Activated T-cell treated with anti-CD3 and anti-CD28 coated beads for 4 hours (primary cell): ENCODE measurements at regions not wholly inside any gene's neighbourhood (a gene's known extent, or its start where the extent isn't known, plus 50 kb on each side); places are given as distances from the start of the nearest gene placed in this dataset.

ENCODE experiments used
- DNase-seq: peaks from one replicate; pipeline ENCODE4 v3.0.0-alpha.2; 2020

GRCh38 chr20:60064554-60065196, 106.5 kb downstream of the CDH26 start:
- DNase-seq = no peak

GRCh38 chr20:60065741-60066437, 107.7 kb downstream of the CDH26 start:
- no peak for DNase-seq

GRCh38 chr20:60066438-60066823, 108.2 kb downstream of the CDH26 start:
- no peak for DNase-seq

GRCh38 chr20:60068509-60068908, 110.3 kb downstream of the CDH26 start:
- DNase-seq = no peak

GRCh38 chr20:60069656-60070055, 111.4 kb downstream of the CDH26 start:
- no peak for DNase-seq

GRCh38 chr20:60070791-60071190, 112.6 kb downstream of the CDH26 start:
- no peak for DNase-seq

GRCh38 chr20:60071965-60072364, 113.7 kb downstream of the CDH26 start:
- DNase-seq = no peak

- no peak for DNase-seq
Measured at GRCh38 chr20:60073086-60073485, 114.9 kb downstream of the CDH26 start.

- no peak for DNase-seq
Measured at GRCh38 chr20:60073504-60073903, 115.3 kb downstream of the CDH26 start.

- no peak for DNase-seq
Measured at GRCh38 chr20:60074276-60074675, 116.1 kb downstream of the CDH26 start.

GRCh38 chr20:60078351-60079250, 120.4 kb downstream of the CDH26 start:
- DNase-seq = no peak

- DNase-seq = no peak
Measured at GRCh38 chr20:60080401-60080800, 122.2 kb downstream of the CDH26 start.

- no peak for DNase-seq
Measured at GRCh38 chr20:60085551-60086132, 127.4 kb downstream of the CDH26 start.

- DNase-seq = no peak
Measured at GRCh38 chr20:60086821-60087562, 128.8 kb downstream of the CDH26 start.

- no peak for DNase-seq
Measured at GRCh38 chr20:60087563-60088105, 129.4 kb downstream of the CDH26 start.

- no peak for DNase-seq
Measured at GRCh38 chr20:60088236-60088635, 130.0 kb downstream of the CDH26 start.

GRCh38 chr20:60090631-60091030, 132.4 kb downstream of the CDH26 start:
- no peak for DNase-seq

- DNase-seq = no peak
Measured at GRCh38 chr20:60091305-60091704, 133.1 kb downstream of the CDH26 start.

- no peak for DNase-seq
Measured at GRCh38 chr20:60091861-60092260, 133.6 kb downstream of the CDH26 start.

GRCh38 chr20:60092729-60093128, 134.5 kb downstream of the CDH26 start:
- no peak for DNase-seq

- no peak for DNase-seq
Measured at GRCh38 chr20:60095456-60095855, 137.2 kb downstream of the CDH26 start.

- no peak for DNase-seq
Measured at GRCh38 chr20:60096166-60096565, 137.9 kb downstream of the CDH26 start.
